ENCODE measurements at regions not wholly inside any gene's neighbourhood (a gene's known extent, or its start where the extent isn't known, plus 50 kb on each side); places are given as distances from the start of the nearest gene placed in this dataset.
A peak's percentile ranks its signal among the peaks of the same experiment; 100 is the strongest.

DNA sequence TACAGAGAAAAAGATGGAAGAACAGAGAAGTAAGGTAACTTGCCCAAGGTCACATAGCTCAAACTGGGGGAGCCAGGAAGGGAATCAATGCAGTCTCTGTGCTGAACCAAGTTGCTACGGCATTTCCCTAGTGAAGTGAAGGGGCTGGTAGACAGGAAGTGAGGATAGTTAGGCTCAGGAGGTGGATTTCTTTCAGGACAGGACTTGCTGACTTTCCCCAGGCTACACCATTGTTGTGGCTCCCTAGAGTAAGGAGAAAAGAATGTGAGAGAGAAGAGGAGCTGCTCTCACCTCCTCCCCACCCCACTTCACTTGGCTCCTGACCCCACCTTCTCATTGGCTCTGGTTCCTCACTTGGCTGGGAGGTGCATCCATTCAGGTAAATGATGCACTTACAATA, 316.9 kb downstream of the INHBA start:
- H4K8ac ChIP-seq (ENCODE audit: low read length): no peak overlapping the region
- H3K23ac ChIP-seq (ENCODE audit: low read length in 2 of 2): no peak overlapping the region
- no peak overlapping the region for H3K9ac ChIP-seq (ENCODE audit: low read length)
- H3K36me3 ChIP-seq (ENCODE audit: control insufficient read depth in 1 of 2, insufficient read depth in 2 of 2, low read depth in 1 of 2, low read length in 2 of 2): no peaks in the 10 kb centered on the region
- H3K4me2 ChIP-seq (ENCODE audit: low read length, poor library complexity, severe bottlenecking): no peak overlapping the region
- H3K9me3 ChIP-seq (ENCODE audit: control insufficient read depth, low read length): no peaks in the 10 kb centered on the region
- H2AFZ ChIP-seq (ENCODE audit: low read depth, low read length): no peak overlapping the region
- H3K4ac ChIP-seq (ENCODE audit: low read depth in 1 of 2, low read length in 2 of 2): no peak overlapping the region
- no peak overlapping the region for H2BK15ac ChIP-seq (ENCODE audit: low read depth, poor library complexity, severe bottlenecking)
- no peak overlapping the region for H2BK120ac ChIP-seq (ENCODE audit: low read depth, low read length)
- no peak overlapping the region for H2AK5ac ChIP-seq (ENCODE audit: low read length, severe bottlenecking)
- no peak overlapping the region for H2BK5ac ChIP-seq (ENCODE audit: low read depth, low read length, poor library complexity, severe bottlenecking)
- no peak overlapping the region for H2BK12ac ChIP-seq (ENCODE audit: low read length in 2 of 2)
- no peak for DNase-seq
- no peak overlapping the region for H3K18ac ChIP-seq (ENCODE audit: low read depth in 1 of 2, low read length in 2 of 2)
- no peak overlapping the region for H3K4me3 ChIP-seq (ENCODE audit: insufficient read depth in 1 of 2, low read depth in 1 of 2, low read length in 2 of 2)
- H3K27me3 ChIP-seq (ENCODE audit: control insufficient read depth in 1 of 2, insufficient read depth in 1 of 2, low read length in 2 of 2): no peaks in the 10 kb centered on the region
- no peak overlapping the region for H4K91ac ChIP-seq (ENCODE audit: low read length)
- H3K4me1 ChIP-seq (ENCODE audit: control insufficient read depth, insufficient read depth, low read depth, low read length): peaks cover 3% of the 10 kb centered on the region
- H3K27ac ChIP-seq (ENCODE audit: low read length, poor library complexity, severe bottlenecking): no peak overlapping the region
- H3K79me1 ChIP-seq (replicated peaks; ENCODE audit: low read length, poor library complexity, severe bottlenecking): no peaks in the 10 kb centered on the region
- H3K14ac ChIP-seq (ENCODE audit: low read length in 2 of 2): no peak overlapping the region
- WGBS: 40% methylated on average over 1 of the region's 1 CpG

DNA sequence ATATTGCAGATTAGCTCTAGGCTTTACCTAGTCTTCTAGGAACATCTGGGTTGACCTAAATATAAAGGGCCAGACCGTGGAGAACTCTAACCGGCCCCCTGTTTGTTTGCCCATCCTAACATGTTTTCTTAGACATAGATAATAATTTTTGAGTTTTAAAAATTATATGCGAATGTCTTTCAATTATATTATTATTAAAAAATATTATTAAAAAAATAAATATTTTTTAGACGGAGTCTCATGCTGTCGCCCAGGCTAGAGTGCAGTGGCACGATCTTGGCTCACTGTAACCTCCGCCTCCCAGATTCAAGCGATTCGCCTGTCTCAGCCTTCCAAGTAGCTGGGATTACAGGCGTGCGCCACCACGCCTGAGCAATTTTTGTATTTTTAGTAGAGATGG, 318.5 kb downstream of the INHBA start:
- Histone ChIP-seq H2BK120ac (ENCODE audit: low read depth, low read length) (no peak overlapping the region), H3K9ac (ENCODE audit: low read length) (no peak overlapping the region), H4K91ac (ENCODE audit: low read length) (no peak overlapping the region), H3K9me3 (ENCODE audit: control insufficient read depth, low read length) (no peaks in the 10 kb centered on the region), H3K27ac (ENCODE audit: low read length, poor library complexity, severe bottlenecking) (no peak overlapping the region), H3K4me2 (ENCODE audit: low read length, poor library complexity, severe bottlenecking) (no peak overlapping the region), H3K4ac (ENCODE audit: low read depth in 1 of 2, low read length in 2 of 2) (no peak overlapping the region), H3K18ac (ENCODE audit: low read depth in 1 of 2, low read length in 2 of 2) (no peak overlapping the region), H2BK5ac (ENCODE audit: low read depth, low read length, poor library complexity, severe bottlenecking) (no peak overlapping the region), H4K8ac (ENCODE audit: low read length) (no peak overlapping the region), H3K4me1 (ENCODE audit: control insufficient read depth, insufficient read depth, low read depth, low read length) (peaks cover 3% of the 10 kb centered on the region), H3K4me3 (ENCODE audit: insufficient read depth in 1 of 2, low read depth in 1 of 2, low read length in 2 of 2) (no peak overlapping the region), H3K14ac (ENCODE audit: low read length in 2 of 2) (no peak overlapping the region), H3K23ac (ENCODE audit: low read length in 2 of 2) (no peak overlapping the region), H2BK12ac (ENCODE audit: low read length in 2 of 2) (no peak overlapping the region), H3K36me3 (ENCODE audit: control insufficient read depth in 1 of 2, insufficient read depth in 2 of 2, low read depth in 1 of 2, low read length in 2 of 2) (no peaks in the 10 kb centered on the region), H3K79me1 (replicated peaks; ENCODE audit: low read length, poor library complexity, severe bottlenecking) (no peaks in the 10 kb centered on the region), H2AK5ac (ENCODE audit: low read length, severe bottlenecking) (no peak overlapping the region), H3K27me3 (ENCODE audit: control insufficient read depth in 1 of 2, insufficient read depth in 1 of 2, low read length in 2 of 2) (no peaks in the 10 kb centered on the region), H2AFZ (ENCODE audit: low read depth, low read length) (no peak overlapping the region), H2BK15ac (ENCODE audit: low read depth, poor library complexity, severe bottlenecking) (no peak overlapping the region)
- DNase-seq: no peak
- WGBS: 91% methylated on average over 9 of the region's 12 CpGs

DNA sequence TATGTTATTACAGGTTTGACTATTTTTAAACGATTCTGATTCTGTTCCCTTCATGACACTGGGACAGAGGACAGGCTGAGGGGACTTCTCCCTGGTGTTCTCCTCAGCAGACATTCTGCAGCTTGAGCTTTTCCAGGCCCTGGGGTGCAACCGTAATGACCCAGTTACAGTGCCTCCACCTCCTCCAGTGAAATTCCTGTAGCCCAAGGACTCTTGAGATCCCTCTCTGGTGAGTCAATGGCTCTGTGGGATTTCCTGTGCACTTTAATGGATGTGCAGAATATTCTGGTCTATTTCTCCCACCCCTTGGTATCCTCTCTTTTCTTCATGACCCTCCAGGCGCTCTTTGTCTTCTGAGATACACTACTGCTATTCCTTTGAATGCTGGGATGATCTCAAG, 319.3 kb downstream of the INHBA start:
- Histone ChIP-seq H2BK12ac (ENCODE audit: low read length in 2 of 2) (no peak overlapping the region), H3K9me3 (ENCODE audit: control insufficient read depth, low read length) (no peaks in the 10 kb centered on the region), H3K4me1 (ENCODE audit: control insufficient read depth, insufficient read depth, low read depth, low read length) (peaks cover 3% of the 10 kb centered on the region), H3K23ac (ENCODE audit: low read length in 2 of 2) (no peak overlapping the region), H3K18ac (ENCODE audit: low read depth in 1 of 2, low read length in 2 of 2) (no peak overlapping the region), H2BK5ac (ENCODE audit: low read depth, low read length, poor library complexity, severe bottlenecking) (no peak overlapping the region), H4K8ac (ENCODE audit: low read length) (no peak overlapping the region), H2AFZ (ENCODE audit: low read depth, low read length) (no peak overlapping the region), H2AK5ac (ENCODE audit: low read length, severe bottlenecking) (no peak overlapping the region), H2BK120ac (ENCODE audit: low read depth, low read length) (no peak overlapping the region), H4K91ac (ENCODE audit: low read length) (no peak overlapping the region), H3K4ac (ENCODE audit: low read depth in 1 of 2, low read length in 2 of 2) (no peak overlapping the region), H3K9ac (ENCODE audit: low read length) (no peak overlapping the region), H3K4me2 (ENCODE audit: low read length, poor library complexity, severe bottlenecking) (no peak overlapping the region), H3K27ac (ENCODE audit: low read length, poor library complexity, severe bottlenecking) (no peak overlapping the region), H3K14ac (ENCODE audit: low read length in 2 of 2) (no peak overlapping the region), H3K36me3 (ENCODE audit: control insufficient read depth in 1 of 2, insufficient read depth in 2 of 2, low read depth in 1 of 2, low read length in 2 of 2) (no peaks in the 10 kb centered on the region), H3K4me3 (ENCODE audit: insufficient read depth in 1 of 2, low read depth in 1 of 2, low read length in 2 of 2) (no peak overlapping the region), H3K27me3 (ENCODE audit: control insufficient read depth in 1 of 2, insufficient read depth in 1 of 2, low read length in 2 of 2) (no peaks in the 10 kb centered on the region), H3K79me1 (replicated peaks; ENCODE audit: low read length, poor library complexity, severe bottlenecking) (no peaks in the 10 kb centered on the region), H2BK15ac (ENCODE audit: low read depth, poor library complexity, severe bottlenecking) (no peak overlapping the region)
- peak; percentile 43 for DNase-seq
- WGBS: 33% methylated on average over 2 of the region's 3 CpGs

DNA sequence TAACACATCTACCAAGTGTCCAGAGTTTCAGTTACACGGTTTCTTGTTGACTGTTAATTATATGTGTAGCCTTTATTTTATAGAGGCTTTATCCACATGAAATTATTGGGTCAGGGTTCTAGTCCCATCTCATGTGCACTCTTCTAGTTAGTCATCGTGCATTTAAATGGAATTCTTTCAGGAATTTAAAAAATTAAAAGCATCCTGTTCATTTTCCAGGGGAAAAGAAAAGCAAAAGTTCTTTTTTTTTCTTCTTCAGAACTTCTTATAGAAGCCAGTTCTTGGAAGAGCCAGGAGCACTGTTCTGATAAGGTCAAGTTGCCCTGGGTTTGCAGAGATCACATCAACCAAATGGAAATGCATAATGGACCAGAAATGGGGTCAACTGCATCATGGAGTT, 324.7 kb downstream of the INHBA start:
- Histone ChIP-seq H3K36me3 (ENCODE audit: control insufficient read depth in 1 of 2, insufficient read depth in 2 of 2, low read depth in 1 of 2, low read length in 2 of 2) (no peaks in the 10 kb centered on the region), H4K8ac (ENCODE audit: low read length) (no peak overlapping the region), H2BK120ac (ENCODE audit: low read depth, low read length) (no peak overlapping the region), H3K23ac (ENCODE audit: low read length in 2 of 2) (no peak overlapping the region), H3K4me3 (ENCODE audit: insufficient read depth in 1 of 2, low read depth in 1 of 2, low read length in 2 of 2) (no peak overlapping the region), H3K4me2 (ENCODE audit: low read length, poor library complexity, severe bottlenecking) (no peak overlapping the region), H2AK5ac (ENCODE audit: low read length, severe bottlenecking) (no peak overlapping the region), H3K27me3 (ENCODE audit: control insufficient read depth in 1 of 2, insufficient read depth in 1 of 2, low read length in 2 of 2) (no peaks in the 10 kb centered on the region), H2BK12ac (ENCODE audit: low read length in 2 of 2) (no peak overlapping the region), H2BK15ac (ENCODE audit: low read depth, poor library complexity, severe bottlenecking) (no peak overlapping the region), H4K91ac (ENCODE audit: low read length) (no peak overlapping the region), H3K14ac (ENCODE audit: low read length in 2 of 2) (no peak overlapping the region), H3K4ac (ENCODE audit: low read depth in 1 of 2, low read length in 2 of 2) (no peak overlapping the region), H2BK5ac (ENCODE audit: low read depth, low read length, poor library complexity, severe bottlenecking) (no peak overlapping the region), H3K9me3 (ENCODE audit: control insufficient read depth, low read length) (no peaks in the 10 kb centered on the region), H3K79me1 (replicated peaks; ENCODE audit: low read length, poor library complexity, severe bottlenecking) (no peaks in the 10 kb centered on the region), H2AFZ (ENCODE audit: low read depth, low read length) (no peak overlapping the region), H3K9ac (ENCODE audit: low read length) (no peak overlapping the region), H3K27ac (ENCODE audit: low read length, poor library complexity, severe bottlenecking) (no peak overlapping the region), H3K4me1 (ENCODE audit: control insufficient read depth, insufficient read depth, low read depth, low read length) (peaks cover 4% of the 10 kb centered on the region), H3K18ac (ENCODE audit: low read depth in 1 of 2, low read length in 2 of 2) (no peak overlapping the region)
- no CpG with 5 or more reads among the region's 2 CpGs for WGBS
- no peak for DNase-seq

Measured in mesenchymal stem cell (in vitro differentiated cells and primary cell).